Osteoblast (primary cell): ENCODE measurements at regions not wholly inside any gene's neighbourhood (a gene's known extent, or its start where the extent isn't known, plus 50 kb on each side); places are given as distances from the start of the nearest gene placed in this dataset.

Source experiments
- DNase-seq: peaks from one replicate; pipeline ENCODE4 v3.0.0; 2011; ENCODE audit warnings: low spot score, mixed read lengths; ENCODE audit not compliant: insufficient read length; ENCODE audit errors: missing footprints
- H2AFZ ChIP-seq: 2 replicates; pipeline ENCODE4 v1.6.0; 2011; ENCODE audit warnings: mild to moderate bottlenecking, low read length
- H3K27ac ChIP-seq: 2 replicates; pipeline ENCODE4 v1.5.1; 2011; ENCODE audit warnings: mild to moderate bottlenecking, low read depth, low read length, moderate library complexity
- H3K27me3 ChIP-seq: 2 replicates; pipeline ENCODE4 v1.6.0; 2012; ENCODE audit warnings: mild to moderate bottlenecking, control low read depth, inconsistent platforms, low read length, moderate library complexity; ENCODE audit not compliant: insufficient read depth
- H3K36me3 ChIP-seq: 2 replicates; pipeline ENCODE4 v1.5.1; 2011; ENCODE audit warnings: mild to moderate bottlenecking, low read length, control low read depth, moderate library complexity; ENCODE audit not compliant: insufficient read depth
- H3K4me1 ChIP-seq: 2 replicates; pipeline ENCODE4 v1.5.1; 2011; ENCODE audit warnings: mild to moderate bottlenecking, low read length, control low read depth, moderate library complexity; ENCODE audit not compliant: insufficient read depth
- H3K4me2 ChIP-seq: 2 replicates; pipeline ENCODE4 v1.6.0; 2011; ENCODE audit warnings: mild to moderate bottlenecking, low read length; ENCODE audit not compliant: insufficient read depth
- H3K4me3 ChIP-seq: fragments of 200-600 bp; sonication (generic); 3 replicates; pipeline ENCODE4 v1.5.1; 2012; ENCODE audit warnings: mild to moderate bottlenecking, low read length, inconsistent platforms; ENCODE audit not compliant: insufficient read depth
- H3K79me2 ChIP-seq: 2 replicates; pipeline ENCODE4 v1.6.0; 2012; ENCODE audit warnings: mild to moderate bottlenecking, low read length, control low read depth, inconsistent platforms; ENCODE audit not compliant: insufficient read depth
- H3K9me3 ChIP-seq: 2 replicates; pipeline ENCODE4 v1.5.1; 2011; ENCODE audit warnings: low read depth, low read length, control low read depth
- H4K20me1 ChIP-seq: 2 replicates; pipeline ENCODE4 v1.6.0; 2012; ENCODE audit warnings: mild to moderate bottlenecking, low read length, control low read depth; ENCODE audit not compliant: insufficient read depth
- TF ChIP-seq, protein P1 (sequence below): IDR thresholded peaks from 2 replicates; pipeline ENCODE4 v1.5.1; 2011; ENCODE audit warnings: mild to moderate bottlenecking, low read depth, low read length, moderate library complexity; ENCODE audit errors: extremely low read depth

DNA sequence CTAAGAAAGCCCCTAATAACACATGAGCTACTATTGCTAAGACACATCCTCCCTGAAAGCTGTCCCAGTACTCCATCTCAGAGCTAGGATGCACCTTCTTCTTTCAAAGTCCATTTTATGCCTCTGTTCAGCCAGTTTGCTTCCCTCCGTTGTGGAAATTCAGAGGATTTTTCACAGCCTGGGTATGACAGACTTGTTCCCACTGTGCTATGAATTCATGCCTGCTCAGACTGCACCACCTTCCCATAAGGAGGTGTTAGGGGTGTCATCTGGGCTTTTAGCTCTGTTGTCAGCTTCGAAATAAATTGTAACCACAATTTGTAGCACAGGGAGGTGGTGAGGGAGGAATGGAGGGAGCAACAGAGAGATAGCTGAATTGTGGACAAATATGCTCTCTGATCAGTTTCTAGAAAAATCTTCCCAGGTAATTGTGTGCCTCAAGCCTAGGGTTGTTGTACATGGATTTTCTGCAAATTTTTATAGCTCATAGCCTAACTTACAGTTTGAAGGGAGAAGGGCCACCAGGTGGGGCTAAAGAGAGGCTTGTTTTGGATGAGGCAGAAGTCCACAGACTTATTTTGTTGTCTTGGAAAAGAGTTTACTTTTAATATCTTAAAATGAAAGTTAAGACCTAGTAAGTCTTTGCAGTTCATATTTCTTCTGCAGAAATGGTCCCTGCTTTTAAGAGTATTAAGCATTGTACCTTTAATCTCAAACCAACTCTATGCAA, 462.0 kb downstream of the PDCD6IP start:
- DNase-seq, result peak; percentile 38
- peaks cover 7% of the 10 kb centered on the region for H3K4me1 ChIP-seq
- no peaks in the 10 kb centered on the region for H3K9me3 ChIP-seq
- peak overlapping the region; percentile 19 for H3K4me3 ChIP-seq
- H4K20me1 ChIP-seq, result no peaks in the 10 kb centered on the region
- no peak overlapping the region for H3K27ac ChIP-seq
- H3K79me2 ChIP-seq, result no peaks in the 10 kb centered on the region
- TF ChIP-seq, protein P1, sequence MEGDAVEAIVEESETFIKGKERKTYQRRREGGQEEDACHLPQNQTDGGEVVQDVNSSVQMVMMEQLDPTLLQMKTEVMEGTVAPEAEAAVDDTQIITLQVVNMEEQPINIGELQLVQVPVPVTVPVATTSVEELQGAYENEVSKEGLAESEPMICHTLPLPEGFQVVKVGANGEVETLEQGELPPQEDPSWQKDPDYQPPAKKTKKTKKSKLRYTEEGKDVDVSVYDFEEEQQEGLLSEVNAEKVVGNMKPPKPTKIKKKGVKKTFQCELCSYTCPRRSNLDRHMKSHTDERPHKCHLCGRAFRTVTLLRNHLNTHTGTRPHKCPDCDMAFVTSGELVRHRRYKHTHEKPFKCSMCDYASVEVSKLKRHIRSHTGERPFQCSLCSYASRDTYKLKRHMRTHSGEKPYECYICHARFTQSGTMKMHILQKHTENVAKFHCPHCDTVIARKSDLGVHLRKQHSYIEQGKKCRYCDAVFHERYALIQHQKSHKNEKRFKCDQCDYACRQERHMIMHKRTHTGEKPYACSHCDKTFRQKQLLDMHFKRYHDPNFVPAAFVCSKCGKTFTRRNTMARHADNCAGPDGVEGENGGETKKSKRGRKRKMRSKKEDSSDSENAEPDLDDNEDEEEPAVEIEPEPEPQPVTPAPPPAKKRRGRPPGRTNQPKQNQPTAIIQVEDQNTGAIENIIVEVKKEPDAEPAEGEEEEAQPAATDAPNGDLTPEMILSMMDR, result peak; percentile 67
- H3K27me3 ChIP-seq, result no peaks in the 10 kb centered on the region
- no peaks in the 10 kb centered on the region for H3K36me3 ChIP-seq
- peak overlapping the region; percentile 68 for H2AFZ ChIP-seq
- H3K4me2 ChIP-seq, result peak overlapping the region; percentile 39

DNA sequence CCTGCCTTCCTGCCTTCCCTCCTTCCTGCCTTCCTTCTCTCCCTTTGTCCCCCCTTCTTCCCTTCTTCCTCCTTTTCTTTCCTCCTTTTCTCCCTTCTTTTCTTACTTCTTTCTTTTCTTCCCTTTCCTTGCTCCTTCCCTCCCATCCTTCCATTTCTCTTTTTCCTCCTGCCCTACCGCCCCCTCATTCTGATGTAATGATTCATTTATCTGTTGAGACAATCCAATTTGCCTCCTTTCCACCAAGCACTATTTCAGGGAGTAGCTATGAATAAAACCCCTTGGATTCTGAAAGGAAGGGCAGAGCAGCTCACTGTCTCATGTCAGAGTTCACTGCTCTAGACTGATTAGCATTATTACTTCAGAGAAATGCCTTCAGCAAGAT, 462.6 kb downstream of the PDCD6IP start:
- Histone ChIP-seq H3K27ac (no peak overlapping the region), H3K36me3 (no peaks in the 10 kb centered on the region), H3K27me3 (no peaks in the 10 kb centered on the region), H3K4me3 (peak overlapping the region; percentile 19), H2AFZ (peak overlapping the region; percentile 68), H3K4me1 (peaks cover 7% of the 10 kb centered on the region), H4K20me1 (no peaks in the 10 kb centered on the region), H3K79me2 (no peaks in the 10 kb centered on the region), H3K4me2 (peak overlapping the region; percentile 39), H3K9me3 (no peaks in the 10 kb centered on the region)
- TF ChIP-seq, protein P1, result no peak
- DNase-seq, result peak; percentile 62

DNA sequence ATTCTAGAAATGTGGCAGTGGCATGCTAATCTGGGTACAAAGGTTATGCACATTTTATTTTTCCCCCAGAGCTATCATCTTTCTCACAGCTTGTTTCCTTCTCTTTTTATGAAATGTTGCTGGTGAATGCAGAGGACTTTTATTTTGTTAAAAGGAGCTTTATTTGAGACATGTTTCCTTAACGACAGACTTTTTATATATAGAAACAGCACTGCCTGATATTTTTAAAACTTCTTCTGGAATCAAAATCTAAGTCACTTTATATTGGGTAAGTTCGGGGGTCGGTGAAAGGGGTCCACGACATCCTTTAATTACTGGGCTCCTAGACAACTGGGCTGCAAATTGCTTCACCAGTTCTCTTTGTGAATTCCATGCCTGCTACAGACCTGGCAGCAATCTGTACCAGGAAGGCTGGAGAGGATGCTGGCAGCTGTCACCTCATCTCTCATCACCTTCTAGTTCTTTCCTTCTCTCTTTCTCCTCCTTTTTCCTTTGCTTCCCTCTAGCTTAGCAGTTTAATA, 464.7 kb downstream of the PDCD6IP start:
- Histone ChIP-seq H3K36me3 (no peaks in the 10 kb centered on the region), H3K4me3 (no peak overlapping the region), H3K27me3 (no peaks in the 10 kb centered on the region), H3K27ac (no peak overlapping the region), H3K79me2 (no peaks in the 10 kb centered on the region), H4K20me1 (no peaks in the 10 kb centered on the region), H3K9me3 (no peaks in the 10 kb centered on the region), H2AFZ (no peak overlapping the region), H3K4me1 (peaks cover 7% of the 10 kb centered on the region), H3K4me2 (no peak overlapping the region)
- no peak for DNase-seq
- TF ChIP-seq, protein P1, result no peak

DNA sequence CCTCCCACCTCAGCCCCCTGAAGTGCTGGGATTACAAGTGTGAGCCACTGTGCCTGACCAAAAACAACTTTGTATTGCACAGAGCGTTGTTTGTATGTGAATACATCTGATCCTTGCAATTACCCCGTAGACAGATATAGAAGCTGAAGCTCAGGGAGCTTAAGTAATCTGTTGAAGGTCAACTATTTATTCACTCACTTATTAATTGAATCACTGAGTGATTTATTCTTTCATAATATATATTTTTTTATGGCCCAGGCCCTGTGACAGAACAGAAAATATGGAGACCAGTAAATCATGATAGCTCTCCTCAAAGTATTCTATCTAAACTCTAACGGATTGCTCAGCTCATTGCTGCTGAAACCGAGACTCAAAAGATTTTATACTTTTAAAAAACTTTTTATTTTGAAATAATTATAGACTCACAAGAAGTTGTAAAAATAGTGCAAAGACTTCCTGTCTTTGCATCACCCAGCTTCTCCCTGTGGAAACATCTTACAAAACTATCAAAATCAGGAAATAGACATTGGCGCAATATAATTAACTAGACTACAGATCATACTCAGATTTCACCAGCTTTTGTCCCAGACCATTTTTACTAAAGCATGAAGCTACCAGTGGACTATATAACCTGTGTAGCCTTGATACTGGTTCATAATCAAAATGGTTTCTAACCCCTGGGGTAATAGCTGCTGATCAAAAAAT, 466.1 kb downstream of the PDCD6IP start:
- Histone ChIP-seq H3K36me3 (no peaks in the 10 kb centered on the region), H3K27me3 (no peaks in the 10 kb centered on the region), H2AFZ (no peak overlapping the region), H3K9me3 (no peaks in the 10 kb centered on the region), H3K4me3 (no peak overlapping the region), H3K27ac (no peak overlapping the region), H3K4me1 (peaks cover 7% of the 10 kb centered on the region), H3K4me2 (no peak overlapping the region), H3K79me2 (no peaks in the 10 kb centered on the region), H4K20me1 (no peaks in the 10 kb centered on the region)
- TF ChIP-seq, protein P1, result no peak
- DNase-seq, result no peak
